PC-9 (cell line): ENCODE measurements at regions not wholly inside any gene's neighbourhood (a gene's known extent, or its start where the extent isn't known, plus 50 kb on each side); places are given as distances from the start of the nearest gene placed in this dataset.

Experiments used
- CTCF ChIP-seq: fragments of 200-600 bp; sonication (generic); conservative IDR thresholded peaks from 2 replicates; pipeline ENCODE4 v1.6.1; 2017; ENCODE audit warnings: mixed run types, antibody characterized with exemption, mild to moderate bottlenecking, moderate library complexity
- EZH2 ChIP-seq: fragments of 200-600 bp; sonication (generic); IDR thresholded peaks from 2 replicates; pipeline ENCODE4 v1.8.0; 2017; ENCODE audit warnings: antibody characterized with exemption, low read depth

- TF ChIP-seq CTCF = no peak
- TF ChIP-seq EZH2 = no peak
Measured at GRCh38 chr13:108407495-108407894, 138.0 kb downstream of the TNFSF13B start.
